Colonic mucosa (tissue), 4 donors: ENCODE measurements at regions not wholly inside any gene's neighbourhood (a gene's known extent, or its start where the extent isn't known, plus 50 kb on each side); places are given as distances from the start of the nearest gene placed in this dataset.

Experiments
- DNase-seq: peaks from one replicate; pipeline ENCODE4 v3.0.0-alpha.2; 2020
- H3K27ac ChIP-seq: fragments of 200-600 bp; one replicate; pipeline ENCODE4 v1.8.0; 2021
- H3K27me3 ChIP-seq: fragments of 200-600 bp; one replicate; pipeline ENCODE4 v1.8.0; 2021
- H3K36me3 ChIP-seq: fragments of 200-600 bp; one replicate; pipeline ENCODE4 v1.8.0; 2021
- H3K4me1 ChIP-seq: fragments of 200-600 bp; one replicate; pipeline ENCODE4 v1.8.0; 2021; ENCODE audit warnings: mild to moderate bottlenecking
- H3K4me3 ChIP-seq: fragments of 200-600 bp; one replicate; pipeline ENCODE4 v1.8.0; 2021
- H3K9ac ChIP-seq, 2 donors: one replicate each; pipeline ENCODE4 v1.7.0; 2013; ENCODE audit warnings: control low read depth in 2 of 2, low read depth in 2 of 2, low read length in 2 of 2
- H3K9me3 ChIP-seq: fragments of 200-600 bp; one replicate; pipeline ENCODE4 v1.8.0; 2021
- CTCF ChIP-seq: fragments of 200-600 bp; IDR thresholded peaks from one replicate; pipeline ENCODE4 v1.8.0; 2022; ENCODE audit warnings: antibody characterized with exemption, mild to moderate bottlenecking
- intact Hi-C: fragments of 100-400 bp; cut with DNase I; formaldehyde crosslinking; loops from one replicate; pipeline ENCODE4 v1.14.1; 2022
- donor health status: healthy.
- donor health status: DM: no; HTN: no; CAD: no.
- donor health status: DM: no; HTN: no; CAD: no.

- no peaks in the 10 kb centered on the region for H3K9me3 ChIP-seq
- intact Hi-C loops, result no loop called here
- DNase-seq, result no peak
- no peak overlapping the region for H3K4me3 ChIP-seq
- H3K27ac ChIP-seq, result peak overlapping the region; percentile 73
- no peaks in the 10 kb centered on the region for H3K27me3 ChIP-seq
- peaks cover 3% of the 10 kb centered on the region for H3K4me1 ChIP-seq
- H3K9ac ChIP-seq, result peak overlapping the region in 1 of 2 donors; percentile 31
- no peaks in the 10 kb centered on the region for H3K36me3 ChIP-seq
- peak; percentile 49 for TF ChIP-seq CTCF
Measured at GRCh38 chr4:23717528-23718248, 172.2 kb downstream of the PPARGC1A start.

- TF ChIP-seq CTCF, result no peak
- H3K27ac ChIP-seq, result no peak overlapping the region
- no peaks in the 10 kb centered on the region for H3K4me1 ChIP-seq
- H3K4me3 ChIP-seq, result no peak overlapping the region
- H3K36me3 ChIP-seq, result no peaks in the 10 kb centered on the region
- H3K9ac ChIP-seq, result no peak overlapping the region
- intact Hi-C loops, result no loop called here
- no peaks in the 10 kb centered on the region for H3K27me3 ChIP-seq
- DNase-seq, result no peak
- H3K9me3 ChIP-seq, result no peaks in the 10 kb centered on the region
Measured at GRCh38 chr4:23710298-23710697, 179.5 kb downstream of the PPARGC1A start.

GRCh38 chr4:23707652-23708026 lies 182.2 kb downstream of the PPARGC1A start:
- Histone ChIP-seq H3K4me1 (no peaks in the 10 kb centered on the region), H3K9ac (no peak overlapping the region), H3K27me3 (no peaks in the 10 kb centered on the region), H3K4me3 (no peak overlapping the region), H3K27ac (no peak overlapping the region), H3K36me3 (no peaks in the 10 kb centered on the region), H3K9me3 (no peaks in the 10 kb centered on the region)
- no peak for DNase-seq
- intact Hi-C loops, result no loop called here
- no peak for TF ChIP-seq CTCF

GRCh38 chr4:23706972-23707651 lies 182.7 kb downstream of the PPARGC1A start:
- no peaks in the 10 kb centered on the region for H3K27me3 ChIP-seq
- intact Hi-C loops, result no loop called here
- H3K4me1 ChIP-seq, result no peaks in the 10 kb centered on the region
- H3K4me3 ChIP-seq, result no peak overlapping the region
- TF ChIP-seq CTCF, result no peak
- H3K9me3 ChIP-seq, result no peaks in the 10 kb centered on the region
- no peak overlapping the region for H3K27ac ChIP-seq
- no peak for DNase-seq
- H3K36me3 ChIP-seq, result no peaks in the 10 kb centered on the region
- H3K9ac ChIP-seq, result no peak overlapping the region

- Histone ChIP-seq H3K36me3 (no peaks in the 10 kb centered on the region), H3K4me3 (no peak overlapping the region), H3K9me3 (no peaks in the 10 kb centered on the region), H3K9ac (no peak overlapping the region), H3K27me3 (no peaks in the 10 kb centered on the region), H3K27ac (no peak overlapping the region), H3K4me1 (no peaks in the 10 kb centered on the region)
- no peak for DNase-seq
- intact Hi-C loops, result no loop called here
- TF ChIP-seq CTCF, result no peak
Measured at GRCh38 chr4:23700197-23700596, 189.7 kb downstream of the PPARGC1A start.
